GM12864 (cell line): ENCODE measurements at regions not wholly inside any gene's neighbourhood (a gene's known extent, or its start where the extent isn't known, plus 50 kb on each side); places are given as distances from the start of the nearest gene placed in this dataset.
"Not testable (repeated sequence)": the region's sequence is repeated elsewhere in the genome, so short reads cannot be mapped to it uniquely, and the experiment has no call there.

ENCODE experiments used
- DNase-seq: peaks from one replicate; pipeline ENCODE4 v3.0.0-alpha.2; 2011; ENCODE audit warnings: low read depth
- H3K4me3 ChIP-seq: 2 replicates; pipeline ENCODE4 v1.5.1; 2011; ENCODE audit warnings: mild to moderate bottlenecking, low read depth, low read length, control low read depth
- TF ChIP-seq, protein P1 (sequence below): IDR thresholded peaks from 2 replicates; pipeline ENCODE4 v1.5.1; 2011; ENCODE audit warnings: low read depth, mild to moderate bottlenecking, moderate library complexity, low read length, control low read depth, inconsistent platforms; ENCODE audit errors: missing control alignments

DNA sequence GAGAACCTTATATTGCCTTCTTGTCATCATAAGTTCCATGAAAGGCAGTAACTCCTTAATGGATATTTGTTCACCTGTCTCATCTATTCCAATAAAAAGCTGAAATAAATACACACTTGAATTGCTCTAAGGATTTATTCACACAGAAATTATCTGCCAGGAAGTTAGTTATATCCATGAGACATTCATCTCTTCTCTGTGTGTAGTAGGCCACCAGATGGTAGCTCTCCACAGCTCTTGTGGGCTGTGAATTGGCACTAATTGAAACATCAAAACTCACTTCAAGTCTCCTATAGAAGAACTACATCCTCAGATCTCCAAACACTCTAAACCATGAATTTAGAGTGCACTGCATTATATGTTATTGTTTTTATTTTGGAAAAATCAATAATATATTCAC is 189.6 kb downstream of the DSC3 start:
- no peak overlapping the region for H3K4me3 ChIP-seq
- TF ChIP-seq, protein P1, sequence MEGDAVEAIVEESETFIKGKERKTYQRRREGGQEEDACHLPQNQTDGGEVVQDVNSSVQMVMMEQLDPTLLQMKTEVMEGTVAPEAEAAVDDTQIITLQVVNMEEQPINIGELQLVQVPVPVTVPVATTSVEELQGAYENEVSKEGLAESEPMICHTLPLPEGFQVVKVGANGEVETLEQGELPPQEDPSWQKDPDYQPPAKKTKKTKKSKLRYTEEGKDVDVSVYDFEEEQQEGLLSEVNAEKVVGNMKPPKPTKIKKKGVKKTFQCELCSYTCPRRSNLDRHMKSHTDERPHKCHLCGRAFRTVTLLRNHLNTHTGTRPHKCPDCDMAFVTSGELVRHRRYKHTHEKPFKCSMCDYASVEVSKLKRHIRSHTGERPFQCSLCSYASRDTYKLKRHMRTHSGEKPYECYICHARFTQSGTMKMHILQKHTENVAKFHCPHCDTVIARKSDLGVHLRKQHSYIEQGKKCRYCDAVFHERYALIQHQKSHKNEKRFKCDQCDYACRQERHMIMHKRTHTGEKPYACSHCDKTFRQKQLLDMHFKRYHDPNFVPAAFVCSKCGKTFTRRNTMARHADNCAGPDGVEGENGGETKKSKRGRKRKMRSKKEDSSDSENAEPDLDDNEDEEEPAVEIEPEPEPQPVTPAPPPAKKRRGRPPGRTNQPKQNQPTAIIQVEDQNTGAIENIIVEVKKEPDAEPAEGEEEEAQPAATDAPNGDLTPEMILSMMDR: no peak
- DNase-seq: no peak

DNA sequence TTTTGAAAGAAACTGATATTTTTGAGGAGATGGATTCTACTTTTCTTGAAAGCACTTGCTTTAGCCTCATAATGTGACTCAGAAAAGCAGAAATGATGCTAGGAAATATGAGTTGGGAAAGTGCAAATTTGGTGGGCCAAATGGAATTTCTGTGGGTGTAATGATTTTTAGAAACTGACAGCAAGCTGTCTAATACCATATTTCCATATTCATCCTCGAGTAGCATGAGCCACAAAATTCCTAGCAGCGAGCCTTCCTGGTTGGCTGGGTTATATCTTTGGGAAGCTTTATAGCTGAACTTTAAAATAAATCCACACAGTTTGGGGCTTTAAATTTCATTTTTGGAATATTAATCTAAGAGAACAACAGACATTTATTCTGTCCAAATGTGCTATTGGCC is 190.0 kb downstream of the DSC3 start:
- DNase-seq: no peak
- TF ChIP-seq, protein P1: no peak

GRCh38 chr18:30839056-30839561 is 203.4 kb downstream of the DSC3 start:
- DNase-seq, H3K4me3 ChIP-seq: not testable (repeated sequence)

More for the DNA sequence above, 190.0 kb downstream of the DSC3 start:
- H3K4me3 ChIP-seq: no peak overlapping the region

DNA sequence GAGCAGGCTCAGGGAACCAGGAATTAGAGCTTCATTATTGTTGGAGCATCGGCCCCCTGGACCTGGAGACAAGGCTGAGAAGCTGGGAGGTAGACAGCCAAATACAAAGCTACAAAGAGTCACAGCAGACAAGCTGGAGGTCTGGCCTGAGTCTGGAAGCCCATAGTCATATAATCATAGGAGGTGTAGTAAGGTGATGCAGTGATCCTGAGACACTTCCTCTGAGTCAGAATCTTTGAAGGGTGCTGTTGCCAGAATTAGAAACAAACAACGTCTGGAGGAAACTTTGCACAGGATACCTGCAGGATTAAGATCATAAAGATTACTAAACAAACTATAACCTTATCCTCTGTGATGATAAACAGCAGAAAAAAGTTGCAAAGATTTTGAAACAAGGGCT is 213.8 kb downstream of the DSC3 start:
- DNase-seq: no peak
- no peak overlapping the region for H3K4me3 ChIP-seq
- TF ChIP-seq, protein P1: no peak

DNA sequence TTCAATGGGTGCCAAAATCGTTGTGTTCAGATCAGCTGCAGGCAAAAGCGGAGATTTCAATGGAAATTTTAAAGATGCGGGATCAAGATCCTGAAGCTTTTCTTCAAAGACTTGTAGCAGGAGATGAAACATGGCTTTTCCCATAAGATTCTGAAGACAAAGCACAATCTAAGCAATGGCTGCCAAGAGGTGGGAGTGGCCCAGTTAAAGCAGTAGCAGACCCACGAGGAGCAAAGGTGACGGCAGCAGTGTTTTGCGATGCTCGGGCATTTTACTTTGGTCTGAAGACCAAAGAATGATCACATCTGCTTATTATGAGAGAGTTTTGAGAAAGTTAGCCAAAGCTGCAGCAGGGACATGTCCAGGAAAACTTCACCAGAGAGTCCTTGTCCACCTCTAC is 222.9 kb downstream of the DSC3 start:
- H3K4me3 ChIP-seq: no peak overlapping the region
- no peak for DNase-seq
- TF ChIP-seq, protein P1: no peak

DNA sequence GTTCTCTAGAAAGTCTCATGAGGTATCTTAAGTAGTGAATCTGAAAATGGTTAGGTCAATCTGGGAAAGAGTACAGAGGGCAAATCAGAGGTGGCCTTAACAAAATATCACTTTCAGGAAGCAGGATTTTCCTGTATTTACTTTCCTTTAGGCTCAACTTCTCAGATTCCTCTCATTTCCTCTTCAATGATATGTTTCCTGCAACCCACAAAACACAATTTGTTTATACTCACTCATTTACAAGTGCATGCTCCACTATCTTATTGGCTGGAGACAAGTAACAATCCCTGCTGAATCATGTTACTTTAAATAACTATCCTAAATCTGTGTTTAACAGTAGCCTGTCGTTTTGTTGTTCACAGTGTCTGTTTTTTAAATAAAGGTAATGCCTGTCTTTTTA is 228.1 kb downstream of the DSC3 start:
- H3K4me3 ChIP-seq: no peak overlapping the region
- TF ChIP-seq, protein P1: no peak
- DNase-seq: no peak

GRCh38 chr18:30811580-30811979 is 231.0 kb downstream of the DSC3 start:
- TF ChIP-seq, protein P1: no peak
- no peak for DNase-seq
- H3K4me3 ChIP-seq: no peak overlapping the region
